Chondrocyte (in vitro differentiated cells): ENCODE measurements at regions not wholly inside any gene's neighbourhood (a gene's known extent, or its start where the extent isn't known, plus 50 kb on each side); places are given as distances from the start of the nearest gene placed in this dataset.

Experiments
- DNase-seq: peaks from one replicate; pipeline ENCODE4 v3.0.0; 2021; ENCODE audit warnings: mixed read lengths, low spot score
- H3K27ac Mint-ChIP-seq: one replicate; pipeline ENCODE4 v1.8.0; 2021; ENCODE audit warnings: mild to moderate bottlenecking, moderate library complexity, mixed read lengths; ENCODE audit not compliant: unreplicated experiment
- H3K27me3 Mint-ChIP-seq: 2 replicates; pipeline ENCODE4 v1.8.0; 2021; ENCODE audit warnings: low read depth, mixed read lengths
- H3K36me3 Mint-ChIP-seq: 2 replicates; pipeline ENCODE4 v1.8.0; 2021; ENCODE audit warnings: low read depth, mixed read lengths
- H3K4me1 Mint-ChIP-seq: 2 replicates; pipeline ENCODE4 v1.8.0; 2021; ENCODE audit warnings: low read depth, mild to moderate bottlenecking, mixed read lengths
- H3K4me3 Mint-ChIP-seq: one replicate; pipeline ENCODE4 v1.8.0; 2021; ENCODE audit warnings: mild to moderate bottlenecking, moderate library complexity, mixed read lengths; ENCODE audit not compliant: unreplicated experiment
- H3K9me3 Mint-ChIP-seq: 2 replicates; pipeline ENCODE4 v1.8.0; 2021; ENCODE audit warnings: low read depth, mixed read lengths
- CTCF ChIP-seq: fragments of 200-600 bp; sonication (generic); IDR thresholded peaks from 2 replicates; pipeline ENCODE4 v1.5.0; 2021; ENCODE audit warnings: antibody characterized with exemption, mild to moderate bottlenecking, moderate library complexity

DNA sequence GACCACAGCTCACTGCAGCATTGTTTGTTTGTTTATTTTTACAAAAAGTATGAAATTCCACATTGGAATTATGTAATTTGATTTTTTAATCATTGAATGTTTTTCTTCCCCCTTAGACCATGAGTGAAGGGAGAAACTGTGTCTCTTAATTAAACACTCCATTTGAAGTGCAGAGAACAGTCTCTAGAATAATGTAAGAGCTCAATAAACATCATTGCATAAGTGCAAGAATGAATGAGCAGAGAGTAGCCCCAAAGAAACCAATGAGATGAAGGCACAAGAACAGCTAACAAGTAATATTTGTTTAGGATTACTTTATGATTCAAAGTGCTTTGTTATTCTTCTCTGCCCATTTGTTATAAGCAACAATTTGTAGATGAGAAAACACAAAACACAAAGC lies 921.3 kb upstream of the LCORL start:
- peaks cover 3% of the 10 kb centered on the region for H3K9me3 Mint-ChIP-seq
- no peak overlapping the region for H3K27ac Mint-ChIP-seq
- H3K27me3 Mint-ChIP-seq, result peaks cover 7% of the 10 kb centered on the region
- no peak for TF ChIP-seq CTCF
- peaks cover 10% of the 10 kb centered on the region for H3K4me1 Mint-ChIP-seq
- DNase-seq, result no peak
- H3K4me3 Mint-ChIP-seq, result no peak overlapping the region
- H3K36me3 Mint-ChIP-seq, result no peaks in the 10 kb centered on the region

- no peaks in the 10 kb centered on the region for H3K36me3 Mint-ChIP-seq
- no peak overlapping the region for H3K4me3 Mint-ChIP-seq
- peaks cover 2% of the 10 kb centered on the region for H3K27me3 Mint-ChIP-seq
- no peak for TF ChIP-seq CTCF
- H3K9me3 Mint-ChIP-seq, result no peaks in the 10 kb centered on the region
- DNase-seq, result no peak
- no peak overlapping the region for H3K27ac Mint-ChIP-seq
- peaks cover 10% of the 10 kb centered on the region for H3K4me1 Mint-ChIP-seq
Observed at GRCh38 chr4:18938343-18939099, 917.0 kb upstream of the LCORL start.

- H3K4me1 Mint-ChIP-seq, result peaks cover 12% of the 10 kb centered on the region
- no peak overlapping the region for H3K4me3 Mint-ChIP-seq
- no peaks in the 10 kb centered on the region for H3K36me3 Mint-ChIP-seq
- H3K27me3 Mint-ChIP-seq, result peaks cover 2% of the 10 kb centered on the region
- no peaks in the 10 kb centered on the region for H3K9me3 Mint-ChIP-seq
- TF ChIP-seq CTCF, result no peak
- H3K27ac Mint-ChIP-seq, result no peak overlapping the region
- DNase-seq, result no peak
Observed at GRCh38 chr4:18937746-18938145, 916.2 kb upstream of the LCORL start.

GRCh38 chr4:18937080-18937479 lies 915.5 kb upstream of the LCORL start:
- no peak for DNase-seq
- Mint-ChIP-seq H3K27ac (no peak overlapping the region), H3K36me3 (no peaks in the 10 kb centered on the region), H3K4me1 (peaks cover 13% of the 10 kb centered on the region), H3K9me3 (no peaks in the 10 kb centered on the region), H3K4me3 (no peak overlapping the region), H3K27me3 (peaks cover 2% of the 10 kb centered on the region)
- no peak for TF ChIP-seq CTCF

DNA sequence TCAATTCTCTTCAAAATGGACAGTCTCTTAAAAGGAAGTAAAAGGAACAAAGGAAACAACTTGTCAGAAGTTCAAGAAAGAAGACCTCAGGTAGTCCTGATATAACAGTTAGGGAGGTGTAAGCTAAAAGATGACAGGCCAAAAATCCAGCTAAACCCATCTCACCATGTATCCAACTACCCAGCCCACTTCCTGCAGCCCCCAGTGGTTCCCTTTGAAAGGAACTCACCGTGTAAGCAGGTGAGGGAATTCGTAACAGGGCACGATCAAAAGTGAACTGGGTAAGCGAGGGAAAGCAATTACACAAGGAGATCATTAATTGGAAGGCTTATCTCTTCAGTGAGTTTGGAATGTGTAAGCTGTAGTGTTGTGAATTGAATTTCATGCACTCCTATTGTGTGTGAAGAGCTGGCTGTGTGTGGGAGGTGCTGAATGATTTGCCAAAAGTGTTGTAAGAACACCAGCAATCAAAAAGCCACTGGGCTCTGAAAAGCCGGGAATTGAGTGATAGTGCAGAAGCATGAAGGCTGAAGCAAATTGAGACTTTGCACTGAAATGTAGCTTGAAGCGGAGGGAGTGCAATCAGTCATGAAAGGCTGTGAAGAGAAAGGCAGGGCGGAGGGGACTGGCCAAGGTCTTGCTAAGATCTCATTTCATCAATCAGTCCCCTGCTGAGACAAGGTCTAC lies 914.2 kb upstream of the LCORL start:
- H3K36me3 Mint-ChIP-seq, result no peaks in the 10 kb centered on the region
- no peak overlapping the region for H3K27ac Mint-ChIP-seq
- peaks cover 2% of the 10 kb centered on the region for H3K27me3 Mint-ChIP-seq
- no peak for TF ChIP-seq CTCF
- DNase-seq, result no peak
- no peak overlapping the region for H3K4me3 Mint-ChIP-seq
- no peaks in the 10 kb centered on the region for H3K9me3 Mint-ChIP-seq
- H3K4me1 Mint-ChIP-seq, result peaks cover 13% of the 10 kb centered on the region
